Hepatocyte (in vitro differentiated cells): ENCODE measurements at regions not wholly inside any gene's neighbourhood (a gene's known extent, or its start where the extent isn't known, plus 50 kb on each side); places are given as distances from the start of the nearest gene placed in this dataset.

Source experiments
- DNase-seq: peaks from one replicate; pipeline ENCODE4 v3.0.0-alpha.2; 2016; ENCODE audit warnings: low spot score
- H2AFZ ChIP-seq: fragments of 200-600 bp; sonication (generic); 2 replicates; pipeline ENCODE4 v1.6.0; 2016; ENCODE audit warnings: antibody characterized with exemption, mild to moderate bottlenecking
- H3K27ac ChIP-seq: fragments of 200-600 bp; sonication (generic); 2 replicates; pipeline ENCODE4 v1.5.1; 2016; ENCODE audit warnings: mild to moderate bottlenecking
- H3K27me3 ChIP-seq: fragments of 200-600 bp; sonication (generic); 2 replicates; pipeline ENCODE4 v1.6.1; 2016
- H3K36me3 ChIP-seq: fragments of 200-600 bp; sonication (generic); replicated peaks from 2 replicates; pipeline ENCODE4 v1.5.1; 2016; ENCODE audit warnings: low read depth; ENCODE audit not compliant: insufficient read depth
- H3K4me1 ChIP-seq: fragments of 200-600 bp; sonication (generic); 2 replicates; pipeline ENCODE4 v1.5.1; 2016; ENCODE audit warnings: mild to moderate bottlenecking, moderate library complexity; ENCODE audit not compliant: insufficient read depth
- H3K4me2 ChIP-seq: fragments of 200-600 bp; sonication (generic); 2 replicates; pipeline ENCODE4 v1.6.0; 2016
- H3K4me3 ChIP-seq: fragments of 200-600 bp; sonication (generic); 2 replicates; pipeline ENCODE4 v1.5.1; 2016; ENCODE audit warnings: mild to moderate bottlenecking
- H3K79me2 ChIP-seq: fragments of 200-600 bp; sonication (generic); 2 replicates; pipeline ENCODE4 v1.6.0; 2017; ENCODE audit warnings: mild to moderate bottlenecking
- H3K9me2 ChIP-seq: fragments of 200-600 bp; sonication (generic); replicated peaks from 2 replicates; pipeline ENCODE4 v1.6.0; 2017; ENCODE audit warnings: mild to moderate bottlenecking; ENCODE audit not compliant: insufficient read depth
- H3K9me3 ChIP-seq: fragments of 200-600 bp; sonication (generic); 2 replicates; pipeline ENCODE4 v1.5.1; 2016; ENCODE audit warnings: low read depth, mild to moderate bottlenecking
- H4K20me1 ChIP-seq: fragments of 200-600 bp; sonication (generic); 2 replicates; pipeline ENCODE4 v1.6.0; 2016; ENCODE audit warnings: mild to moderate bottlenecking; ENCODE audit not compliant: insufficient read depth, poor library complexity, severe bottlenecking
- CTCF ChIP-seq: fragments of 200-600 bp; sonication (generic); IDR thresholded peaks from 2 replicates; pipeline ENCODE4 v1.5.1; 2016; ENCODE audit warnings: antibody characterized with exemption, mild to moderate bottlenecking; ENCODE audit not compliant: poor library complexity
- EZH2 ChIP-seq: fragments of 200-600 bp; sonication (generic); IDR thresholded peaks from 2 replicates; pipeline ENCODE4 v1.6.1; 2016; ENCODE audit warnings: antibody characterized with exemption, mild to moderate bottlenecking, borderline replicate concordance
- EZH2phosphoT487 ChIP-seq: fragments of 200-600 bp; sonication (generic); IDR thresholded peaks from one replicate; pipeline ENCODE4 v1.6.1; 2018; ENCODE audit warnings: antibody characterized with exemption, mild to moderate bottlenecking, low read depth, moderate library complexity; ENCODE audit not compliant: unreplicated experiment, severe bottlenecking
- WGBS: methylation state at CpG from one replicate; pipeline ENCODE4 v1.1.6; 2016; ENCODE audit warnings: low lambda C conversion rate; ENCODE audit errors: missing lambda C conversion rate; 5-methylcytosine and 5-hydroxymethylcytosine counted together

GRCh38 chr7:142375710-142376313 is 118.0 kb upstream of the PRSS58 start:
- H4K20me1 ChIP-seq, result no peaks in the 10 kb centered on the region
- TF ChIP-seq CTCF (peak; percentile 34), EZH2 (no peak)
- H3K9me3 ChIP-seq, result no peaks in the 10 kb centered on the region
- H3K36me3 ChIP-seq, result no peaks in the 10 kb centered on the region
- WGBS, result 42% methylated on average over 4 of the region's 4 CpGs
- H3K79me2 ChIP-seq, result no peaks in the 10 kb centered on the region
- no peaks in the 10 kb centered on the region for H3K4me1 ChIP-seq
- no peaks in the 10 kb centered on the region for H3K9me2 ChIP-seq
- H3K27me3 ChIP-seq, result no peaks in the 10 kb centered on the region
- no peak overlapping the region for H3K4me2 ChIP-seq
- peak; percentile 38 for DNase-seq
- no peak overlapping the region for H2AFZ ChIP-seq
- no peak overlapping the region for H3K4me3 ChIP-seq
- no peak overlapping the region for H3K27ac ChIP-seq

GRCh38 chr7:142372727-142373126 is 114.9 kb upstream of the PRSS58 start:
- H3K36me3 ChIP-seq, result no peaks in the 10 kb centered on the region
- WGBS, result 76% methylated on average over 3 of the region's 3 CpGs
- H2AFZ ChIP-seq, result no peak overlapping the region

DNA sequence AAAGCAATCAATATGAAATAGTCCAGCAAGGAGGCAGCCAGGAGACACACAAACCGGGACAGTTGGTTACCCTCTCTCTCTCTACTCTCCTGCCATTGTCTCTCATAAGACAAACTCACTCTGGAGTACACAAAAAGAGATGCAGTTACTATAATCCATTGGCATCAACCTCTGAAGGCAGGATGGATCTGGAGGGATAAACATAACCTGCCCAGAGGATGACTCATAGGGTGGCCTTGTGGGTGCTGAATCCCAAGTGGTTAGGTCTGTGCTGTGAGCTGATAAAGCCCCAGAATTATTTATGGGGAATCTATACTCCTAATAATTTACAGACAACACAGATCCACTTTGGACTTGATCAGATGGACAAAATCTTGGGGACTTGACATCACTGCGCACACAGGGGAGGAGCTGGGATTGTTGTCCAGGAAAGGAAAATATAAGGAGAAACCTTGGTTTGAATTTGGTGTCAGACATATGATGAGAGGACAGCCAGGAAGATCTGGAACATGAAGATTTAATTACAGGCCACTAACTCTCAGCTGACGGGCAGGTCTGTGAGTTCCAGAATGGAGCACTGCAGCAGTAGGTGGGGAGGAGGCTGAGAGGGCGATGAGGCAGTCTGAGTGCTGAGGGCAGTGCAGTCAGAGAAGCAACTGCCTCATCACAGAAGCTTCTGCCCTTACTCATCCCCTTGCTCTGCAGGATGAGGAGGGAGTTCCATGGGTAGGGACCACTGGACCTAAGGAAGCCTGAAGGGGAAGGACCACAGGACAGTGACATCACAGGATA is 113.9 kb upstream of the PRSS58 start:
- no peak overlapping the region for H2AFZ ChIP-seq
- no peaks in the 10 kb centered on the region for H3K36me3 ChIP-seq
- WGBS, result 79% methylated on average over 4 of the region's 4 CpGs
- H3K4me2 ChIP-seq, result no peak overlapping the region
- H3K9me2 ChIP-seq, result no peaks in the 10 kb centered on the region
- DNase-seq, result no peak
- H3K9me3 ChIP-seq, result no peaks in the 10 kb centered on the region
- no peaks in the 10 kb centered on the region for H3K27me3 ChIP-seq
- TF ChIP-seq EZH2phosphoT487 (no peak), CTCF (no peak), EZH2 (no peak)
- H4K20me1 ChIP-seq, result no peaks in the 10 kb centered on the region
- no peaks in the 10 kb centered on the region for H3K4me1 ChIP-seq
- no peaks in the 10 kb centered on the region for H3K79me2 ChIP-seq
- H3K27ac ChIP-seq, result no peak overlapping the region
- no peak overlapping the region for H3K4me3 ChIP-seq

More at GRCh38 chr7:142372727-142373126, 114.9 kb upstream of the PRSS58 start:
- H3K9me2 ChIP-seq, result no peaks in the 10 kb centered on the region
- H3K4me2 ChIP-seq, result no peak overlapping the region
- no peak overlapping the region for H3K4me3 ChIP-seq
- no peaks in the 10 kb centered on the region for H3K9me3 ChIP-seq
- no peaks in the 10 kb centered on the region for H3K4me1 ChIP-seq
- no peaks in the 10 kb centered on the region for H3K27me3 ChIP-seq
- H3K79me2 ChIP-seq, result no peaks in the 10 kb centered on the region
- H3K27ac ChIP-seq, result no peak overlapping the region
- H4K20me1 ChIP-seq, result no peaks in the 10 kb centered on the region
- DNase-seq, result no peak
- TF ChIP-seq EZH2 (no peak), EZH2phosphoT487 (no peak)

- H3K4me3 ChIP-seq, result no peak overlapping the region
- DNase-seq, result no peak
- H2AFZ ChIP-seq, result no peak overlapping the region
- no peak overlapping the region for H3K27ac ChIP-seq
- no peaks in the 10 kb centered on the region for H3K9me2 ChIP-seq
- WGBS, result 72% methylated on average over 2 of the region's 2 CpGs
- H3K4me2 ChIP-seq, result no peak overlapping the region
- H3K27me3 ChIP-seq, result no peaks in the 10 kb centered on the region
- H3K9me3 ChIP-seq, result no peaks in the 10 kb centered on the region
- no peaks in the 10 kb centered on the region for H3K4me1 ChIP-seq
- H4K20me1 ChIP-seq, result no peaks in the 10 kb centered on the region
- H3K79me2 ChIP-seq, result no peaks in the 10 kb centered on the region
- no peaks in the 10 kb centered on the region for H3K36me3 ChIP-seq
- TF ChIP-seq EZH2 (no peak), CTCF (no peak), EZH2phosphoT487 (no peak)
Measured at GRCh38 chr7:142365410-142365842, 107.6 kb upstream of the PRSS58 start.
